ENCODE measurements at regions not wholly inside any gene's neighbourhood (a gene's known extent, or its start where the extent isn't known, plus 50 kb on each side); places are given as distances from the start of the nearest gene placed in this dataset.
A peak's percentile ranks its signal among the peaks of the same experiment; 100 is the strongest.

GRCh38 chr6:167647737-167648470, 178.8 kb upstream of the AFDN start:
- H3K27me3 ChIP-seq: no peaks in the 10 kb centered on the region
- no peak for TF ChIP-seq CTCF (IDR thresholded peaks at IDR 0.05; ENCODE audit: low read depth, low read length)
- DNase-seq (ENCODE audit: low read depth in 1 of 2, low spot score in 1 of 2): no peak
- no peak overlapping the region for H3K4me3 ChIP-seq
- no peaks in the 10 kb centered on the region for H3K9me3 ChIP-seq (ENCODE audit: low read depth)
- H3K36me3 ChIP-seq: no peaks in the 10 kb centered on the region
- H3K4me1 ChIP-seq (ENCODE audit: low read depth): peaks cover 28% of the 10 kb centered on the region
- no peak overlapping the region for H3K27ac ChIP-seq

- H3K27me3 ChIP-seq: no peaks in the 10 kb centered on the region
- no peak for DNase-seq (ENCODE audit: low read depth in 1 of 2, low spot score in 1 of 2)
- no peaks in the 10 kb centered on the region for H3K9me3 ChIP-seq (ENCODE audit: low read depth)
Measured at GRCh38 chr6:167648501-167649278, 178.0 kb upstream of the AFDN start.

GRCh38 chr6:167649476-167649875, 177.2 kb upstream of the AFDN start:
- H3K4me3 ChIP-seq: no peak overlapping the region
- H3K4me1 ChIP-seq (ENCODE audit: low read depth): peaks cover 22% of the 10 kb centered on the region
- H3K9me3 ChIP-seq (ENCODE audit: low read depth): no peaks in the 10 kb centered on the region
- no peak for DNase-seq (ENCODE audit: low read depth in 1 of 2, low spot score in 1 of 2)
- no peak overlapping the region for H3K27ac ChIP-seq
- H3K27me3 ChIP-seq: no peaks in the 10 kb centered on the region
- TF ChIP-seq CTCF (IDR thresholded peaks at IDR 0.05; ENCODE audit: low read depth, low read length): no peak
- H3K36me3 ChIP-seq: no peaks in the 10 kb centered on the region

More at GRCh38 chr6:167648501-167649278, 178.0 kb upstream of the AFDN start:
- no peak overlapping the region for H3K4me3 ChIP-seq
- no peaks in the 10 kb centered on the region for H3K36me3 ChIP-seq
- TF ChIP-seq CTCF (IDR thresholded peaks at IDR 0.05; ENCODE audit: low read depth, low read length): no peak
- peaks cover 28% of the 10 kb centered on the region for H3K4me1 ChIP-seq (ENCODE audit: low read depth)
- H3K27ac ChIP-seq: no peak overlapping the region

- Histone ChIP-seq H3K9me3 (ENCODE audit: low read depth) (no peaks in the 10 kb centered on the region), H3K4me1 (ENCODE audit: low read depth) (peaks cover 16% of the 10 kb centered on the region), H3K27ac (no peak overlapping the region), H3K27me3 (no peaks in the 10 kb centered on the region), H3K36me3 (no peaks in the 10 kb centered on the region), H3K4me3 (no peak overlapping the region)
- DNase-seq (ENCODE audit: low read depth in 1 of 2, low spot score in 1 of 2): peak in 1 of 2 donors; percentile 57
- TF ChIP-seq CTCF (IDR thresholded peaks at IDR 0.05; ENCODE audit: low read depth, low read length): no peak
Measured at GRCh38 chr6:167650730-167651317, 175.9 kb upstream of the AFDN start.

- no peaks in the 10 kb centered on the region for H3K9me3 ChIP-seq (ENCODE audit: low read depth)
- H3K4me1 ChIP-seq (ENCODE audit: low read depth): peaks cover 16% of the 10 kb centered on the region
- no peaks in the 10 kb centered on the region for H3K27me3 ChIP-seq
- H3K36me3 ChIP-seq: no peaks in the 10 kb centered on the region
- H3K27ac ChIP-seq: no peak overlapping the region
- DNase-seq (ENCODE audit: low read depth in 1 of 2, low spot score in 1 of 2): no peak
- no peak for TF ChIP-seq CTCF (IDR thresholded peaks at IDR 0.05; ENCODE audit: low read depth, low read length)
- no peak overlapping the region for H3K4me3 ChIP-seq
Measured at GRCh38 chr6:167651318-167652041, 175.2 kb upstream of the AFDN start.
